ENCODE measurements at regions not wholly inside any gene's neighbourhood (a gene's known extent, or its start where the extent isn't known, plus 50 kb on each side); places are given as distances from the start of the nearest gene placed in this dataset.

DNA sequence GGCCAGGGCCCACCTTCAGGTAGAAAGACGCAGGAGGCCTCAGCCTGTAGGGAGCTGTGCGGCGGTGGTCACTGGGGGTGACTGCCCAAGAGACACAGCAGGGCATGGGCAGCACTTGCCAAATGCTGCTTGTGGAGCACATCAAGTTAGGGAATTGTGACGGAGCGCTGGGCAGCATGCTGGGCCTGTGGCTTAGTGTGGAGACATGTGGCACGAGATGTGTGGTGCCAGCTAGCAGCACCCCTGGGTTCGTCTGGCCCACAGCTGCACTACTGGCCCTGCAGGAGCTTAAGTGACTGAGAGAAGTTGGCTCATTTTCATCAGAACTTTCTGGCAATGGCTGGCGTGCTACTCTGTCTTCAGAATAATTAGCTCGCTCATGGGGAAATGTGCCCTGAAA, 213.1 kb upstream of the SYNDIG1 start:
- H3K4me3 ChIP-seq (ENCODE audit: low read length): no peak overlapping the region
- DNase-seq (ENCODE audit: low read depth): no peak
- TF ChIP-seq, protein P1, sequence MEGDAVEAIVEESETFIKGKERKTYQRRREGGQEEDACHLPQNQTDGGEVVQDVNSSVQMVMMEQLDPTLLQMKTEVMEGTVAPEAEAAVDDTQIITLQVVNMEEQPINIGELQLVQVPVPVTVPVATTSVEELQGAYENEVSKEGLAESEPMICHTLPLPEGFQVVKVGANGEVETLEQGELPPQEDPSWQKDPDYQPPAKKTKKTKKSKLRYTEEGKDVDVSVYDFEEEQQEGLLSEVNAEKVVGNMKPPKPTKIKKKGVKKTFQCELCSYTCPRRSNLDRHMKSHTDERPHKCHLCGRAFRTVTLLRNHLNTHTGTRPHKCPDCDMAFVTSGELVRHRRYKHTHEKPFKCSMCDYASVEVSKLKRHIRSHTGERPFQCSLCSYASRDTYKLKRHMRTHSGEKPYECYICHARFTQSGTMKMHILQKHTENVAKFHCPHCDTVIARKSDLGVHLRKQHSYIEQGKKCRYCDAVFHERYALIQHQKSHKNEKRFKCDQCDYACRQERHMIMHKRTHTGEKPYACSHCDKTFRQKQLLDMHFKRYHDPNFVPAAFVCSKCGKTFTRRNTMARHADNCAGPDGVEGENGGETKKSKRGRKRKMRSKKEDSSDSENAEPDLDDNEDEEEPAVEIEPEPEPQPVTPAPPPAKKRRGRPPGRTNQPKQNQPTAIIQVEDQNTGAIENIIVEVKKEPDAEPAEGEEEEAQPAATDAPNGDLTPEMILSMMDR (conservative IDR thresholded peaks at IDR 0.05; ENCODE audit: low read depth, low read length): no peak

DNA sequence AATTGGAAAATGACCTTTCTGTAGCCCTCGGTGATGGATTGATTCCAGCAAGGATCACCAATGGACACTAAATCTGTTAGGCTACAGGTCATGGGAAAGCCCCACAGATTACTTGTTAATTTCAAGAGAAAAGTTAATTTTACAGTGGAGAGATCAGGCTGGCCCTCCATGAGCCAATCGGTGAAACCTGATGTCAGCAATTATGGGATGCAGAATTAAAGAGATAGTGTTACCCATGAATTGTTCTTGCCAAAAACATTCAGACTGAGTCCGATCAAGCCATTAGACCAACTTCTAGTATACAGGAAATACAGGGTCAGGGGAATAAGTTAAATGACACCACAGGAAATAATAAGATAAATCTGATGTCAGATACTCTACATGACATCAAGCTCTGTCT, 214.9 kb upstream of the SYNDIG1 start:
- TF ChIP-seq, protein P1 (conservative IDR thresholded peaks at IDR 0.05; ENCODE audit: low read depth, low read length): no peak
- DNase-seq (ENCODE audit: low read depth): no peak

GRCh38 chr20:24253321-24253720, 216.1 kb upstream of the SYNDIG1 start:
- H3K4me3 ChIP-seq (ENCODE audit: low read length): no peak overlapping the region

More for the DNA sequence above, 214.9 kb upstream of the SYNDIG1 start:
- H3K4me3 ChIP-seq (ENCODE audit: low read length): no peak overlapping the region

DNA sequence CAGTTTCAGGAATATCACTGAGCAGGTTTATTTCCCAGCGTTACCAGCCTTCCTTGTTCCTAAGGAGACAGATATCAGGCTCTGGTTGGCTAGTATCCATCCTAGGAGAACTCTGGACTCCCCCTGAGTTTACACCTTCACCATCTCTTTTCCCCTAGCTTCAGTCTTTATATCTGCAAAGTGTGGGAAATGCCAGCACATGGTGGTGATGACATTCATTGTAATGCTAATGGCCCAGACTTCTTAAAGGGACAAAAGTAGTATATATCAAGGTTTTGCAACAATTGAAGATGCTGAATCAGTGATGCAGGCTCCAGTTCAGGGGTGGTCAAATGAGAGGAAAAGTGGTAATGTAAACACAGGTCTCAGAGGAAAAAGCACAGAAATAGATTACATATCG, 224.3 kb upstream of the SYNDIG1 start:
- TF ChIP-seq, protein P1 (conservative IDR thresholded peaks at IDR 0.05; ENCODE audit: low read depth, low read length): no peak
- no peak overlapping the region for H3K4me3 ChIP-seq (ENCODE audit: low read length)
- no peak for DNase-seq (ENCODE audit: low read depth)

More at GRCh38 chr20:24253321-24253720, 216.1 kb upstream of the SYNDIG1 start:
- no peak for DNase-seq (ENCODE audit: low read depth)
- TF ChIP-seq, protein P1 (conservative IDR thresholded peaks at IDR 0.05; ENCODE audit: low read depth, low read length): no peak

DNA sequence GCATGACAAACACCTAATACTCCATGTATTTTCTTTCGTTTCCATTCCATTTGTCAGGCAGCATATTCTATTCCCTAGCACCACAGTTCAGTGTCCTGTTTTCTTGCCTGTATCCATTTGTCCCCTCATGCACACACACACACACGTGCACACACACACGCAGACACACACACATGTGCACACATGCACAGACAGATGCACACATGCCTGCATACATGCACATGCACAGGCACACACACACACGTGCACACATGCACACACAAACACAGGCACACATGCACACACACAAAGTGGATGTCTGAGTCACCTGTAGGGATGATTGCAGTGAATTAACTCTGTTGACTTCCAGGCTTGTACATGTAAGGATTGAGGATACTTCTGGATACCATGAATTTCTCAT, 226.7 kb upstream of the SYNDIG1 start:
- no peak for DNase-seq (ENCODE audit: low read depth)
- TF ChIP-seq, protein P1 (conservative IDR thresholded peaks at IDR 0.05; ENCODE audit: low read depth, low read length): no peak
- H3K4me3 ChIP-seq (ENCODE audit: low read length): no peak overlapping the region

DNA sequence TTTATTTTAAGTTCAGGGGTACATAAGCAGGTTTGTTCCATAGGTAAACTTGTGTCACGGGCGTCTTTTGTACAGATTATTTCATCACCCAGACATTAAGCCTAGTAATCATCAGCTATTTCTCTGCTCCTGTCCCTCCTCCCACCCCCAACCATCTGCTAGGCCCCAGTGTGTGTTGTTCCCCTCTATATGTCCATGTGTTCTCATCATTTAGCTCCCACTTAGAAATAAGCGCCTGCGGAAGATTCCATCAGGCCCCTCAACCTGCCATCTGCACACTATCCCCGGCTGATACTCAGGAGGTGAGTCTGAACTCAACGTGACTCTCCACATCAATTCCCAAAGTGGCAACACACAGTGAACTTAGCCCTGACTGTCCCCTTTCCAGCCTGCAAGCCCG, 228.0 kb upstream of the SYNDIG1 start:
- DNase-seq (ENCODE audit: low read depth): no peak
- TF ChIP-seq, protein P1 (conservative IDR thresholded peaks at IDR 0.05; ENCODE audit: low read depth, low read length): no peak
- no peak overlapping the region for H3K4me3 ChIP-seq (ENCODE audit: low read length)

DNA sequence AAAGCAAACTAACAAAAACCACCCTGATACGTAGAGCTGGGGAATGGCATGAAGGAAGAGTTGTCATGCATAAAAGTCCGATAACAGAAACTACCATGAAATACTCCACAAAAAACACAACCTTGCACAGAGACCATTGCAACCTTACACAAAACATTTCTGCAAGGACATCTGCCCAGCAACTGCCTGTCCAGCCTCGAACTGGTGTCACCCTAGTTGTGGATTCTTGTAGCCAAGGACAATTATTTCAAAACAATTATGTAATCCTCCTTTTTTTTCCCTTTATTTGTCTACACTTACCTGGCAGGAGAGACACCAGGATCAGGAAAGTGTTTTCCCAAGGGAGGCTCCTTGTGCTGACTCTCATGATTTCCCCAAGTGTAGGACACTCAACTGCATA, 232.5 kb upstream of the SYNDIG1 start:
- TF ChIP-seq, protein P1 (conservative IDR thresholded peaks at IDR 0.05; ENCODE audit: low read depth, low read length): no peak
- DNase-seq (ENCODE audit: low read depth): no peak

More for the DNA sequence above, 232.5 kb upstream of the SYNDIG1 start:
- no peak overlapping the region for H3K4me3 ChIP-seq (ENCODE audit: low read length)

Measured in retinal pigment epithelial cell (primary cell).